ENCODE measurements at regions not wholly inside any gene's neighbourhood (a gene's known extent, or its start where the extent isn't known, plus 50 kb on each side); places are given as distances from the start of the nearest gene placed in this dataset.

GRCh38 chrX:35561985-35562384, 236.2 kb upstream of the MAGEB16 start:
- TF ChIP-seq, protein P1, sequence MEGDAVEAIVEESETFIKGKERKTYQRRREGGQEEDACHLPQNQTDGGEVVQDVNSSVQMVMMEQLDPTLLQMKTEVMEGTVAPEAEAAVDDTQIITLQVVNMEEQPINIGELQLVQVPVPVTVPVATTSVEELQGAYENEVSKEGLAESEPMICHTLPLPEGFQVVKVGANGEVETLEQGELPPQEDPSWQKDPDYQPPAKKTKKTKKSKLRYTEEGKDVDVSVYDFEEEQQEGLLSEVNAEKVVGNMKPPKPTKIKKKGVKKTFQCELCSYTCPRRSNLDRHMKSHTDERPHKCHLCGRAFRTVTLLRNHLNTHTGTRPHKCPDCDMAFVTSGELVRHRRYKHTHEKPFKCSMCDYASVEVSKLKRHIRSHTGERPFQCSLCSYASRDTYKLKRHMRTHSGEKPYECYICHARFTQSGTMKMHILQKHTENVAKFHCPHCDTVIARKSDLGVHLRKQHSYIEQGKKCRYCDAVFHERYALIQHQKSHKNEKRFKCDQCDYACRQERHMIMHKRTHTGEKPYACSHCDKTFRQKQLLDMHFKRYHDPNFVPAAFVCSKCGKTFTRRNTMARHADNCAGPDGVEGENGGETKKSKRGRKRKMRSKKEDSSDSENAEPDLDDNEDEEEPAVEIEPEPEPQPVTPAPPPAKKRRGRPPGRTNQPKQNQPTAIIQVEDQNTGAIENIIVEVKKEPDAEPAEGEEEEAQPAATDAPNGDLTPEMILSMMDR (conservative IDR thresholded peaks at IDR 0.05; ENCODE audit: low read depth, low read length) = no peak
- no peak for TF ChIP-seq EZH2 (IDR thresholded peaks at IDR 0.05; ENCODE audit: borderline replicate concordance, low read depth, low read length, poor library complexity, severe bottlenecking)
